ENCODE measurements at regions not wholly inside any gene's neighbourhood (a gene's known extent, or its start where the extent isn't known, plus 50 kb on each side); places are given as distances from the start of the nearest gene placed in this dataset.

GRCh38 chr3:63202529-63202928 is 75.6 kb upstream of the SYNPR start (continued):
- TF ChIP-seq YY1 (IDR thresholded peaks at IDR 0.05) (no peak), FOXA2 (IDR thresholded peaks at IDR 0.05) (no peak), GABPA (IDR thresholded peaks at IDR 0.05 in 1 of 2, conservative IDR thresholded peaks at IDR 0.05 in 1 of 2) (no peak), FOXA1 (IDR thresholded peaks at IDR 0.05) (no peak)

GRCh38 chr3:63207066-63207590 is 71.0 kb upstream of the SYNPR start:
- WGBS: 49% methylated on average over 2 of the region's 2 CpGs
- no peak for TF ChIP-seq CTCF (IDR thresholded peaks at IDR 0.05; ENCODE audit: low read depth, low read length, missing input control)
- no peak for TF ChIP-seq RAD21 (IDR thresholded peaks at IDR 0.05)
- TF ChIP-seq RXRA (IDR thresholded peaks at IDR 0.05): no peak
- no peak for TF ChIP-seq NR2F2 (IDR thresholded peaks at IDR 0.05)
- no peak for TF ChIP-seq ZBTB33 (IDR thresholded peaks at IDR 0.05)
- no peak for TF ChIP-seq ATF3 (IDR thresholded peaks at IDR 0.05)
- no peak for TF ChIP-seq YY1 (IDR thresholded peaks at IDR 0.05)
- TF ChIP-seq FOXA2 (IDR thresholded peaks at IDR 0.05): no peak
- no peak for TF ChIP-seq JUND (IDR thresholded peaks at IDR 0.05)
- TF ChIP-seq GABPA (IDR thresholded peaks at IDR 0.05 in 1 of 2, conservative IDR thresholded peaks at IDR 0.05 in 1 of 2): no peak
- TF ChIP-seq EGR1 (IDR thresholded peaks at IDR 0.05; ENCODE audit: low read depth in 2 of 2): no peak
- TF ChIP-seq HNF4A (conservative IDR thresholded peaks at IDR 0.05): no peak
- TF ChIP-seq REST (IDR thresholded peaks at IDR 0.05): no peak
- TF ChIP-seq MAX (IDR thresholded peaks at IDR 0.05): no peak
- TF ChIP-seq FOXA1 (IDR thresholded peaks at IDR 0.05): no peak
- TF ChIP-seq TAF1 (conservative IDR thresholded peaks at IDR 0.05): no peak
- TF ChIP-seq HNF4G (IDR thresholded peaks at IDR 0.05): no peak
- TF ChIP-seq SP1 (IDR thresholded peaks at IDR 0.05): no peak
- Histone ChIP-seq H3K27ac (ENCODE audit: low read depth in 1 of 2, low read length in 2 of 2) (no peak overlapping the region), H3K4me1 (ENCODE audit: control insufficient read depth in 4 of 4, insufficient read depth in 4 of 4, low read length in 3 of 4) (no peaks in the 10 kb centered on the region), H3K4me3 (ENCODE audit: low read depth in 1 of 3, low read length in 3 of 3) (no peak overlapping the region), H3K27me3 (ENCODE audit: control insufficient read depth in 4 of 4, insufficient read depth in 4 of 4, low read length in 3 of 4) (peaks cover 0 to 4% (median under 1%) of the 10 kb centered on the region in 4 donors), H3K9ac (ENCODE audit: low read depth in 1 of 2, low read length in 2 of 2) (no peak overlapping the region), H3K9me3 (ENCODE audit: control insufficient read depth in 4 of 4, low read length in 3 of 4) (no peaks in the 10 kb centered on the region), H3K36me3 (ENCODE audit: control insufficient read depth in 4 of 4, insufficient read depth in 3 of 4, low read depth in 1 of 4, low read length in 3 of 4) (no peaks in the 10 kb centered on the region)
- no peak for DNase-seq (ENCODE audit: low spot score)

Data from liver (tissue), 8 donors.